CD14-positive monocyte (primary cell): ENCODE measurements at regions not wholly inside any gene's neighbourhood (a gene's known extent, or its start where the extent isn't known, plus 50 kb on each side); places are given as distances from the start of the nearest gene placed in this dataset.

Source experiments
- DNase-seq, 3 donors: peaks; one replicate each; pipeline ENCODE4 v3.0.0-alpha.2; 2011 to 2022
- H2AFZ ChIP-seq: 2 replicates; pipeline ENCODE4 v1.6.0; 2012; ENCODE audit warnings: mild to moderate bottlenecking, low read depth, low read length, inconsistent platforms; ENCODE audit not compliant: insufficient read depth, poor library complexity, severe bottlenecking
- H3K27ac ChIP-seq, 2 donors: 1 replicate in 1 of 2; 2 replicates in 1 of 2; pipeline ENCODE4 v1.5.1; 2012 to 2013; ENCODE audit warnings: low read length in 2 of 2, control low read depth in 1 of 2, inconsistent platforms in 1 of 2, low read depth in 1 of 2, mild to moderate bottlenecking in 1 of 2
- H3K27me3 ChIP-seq, 2 donors: one replicate each; pipeline versions ENCODE4 v1.6.0 to v1.6.1; 2011 to 2013; ENCODE audit warnings: low read length in 2 of 2; ENCODE audit not compliant: control insufficient read depth in 2 of 2, insufficient read depth in 2 of 2
- H3K36me3 ChIP-seq, 2 donors: replicated peaks in 1 of 2; 1 replicate in 1 of 2; 2 replicates in 1 of 2; pipeline versions ENCODE4 v1.5.1 to v1.6.1; 2012 to 2013; ENCODE audit warnings: low read length in 2 of 2, control low read depth in 1 of 2, inconsistent platforms in 1 of 2, mild to moderate bottlenecking in 1 of 2; ENCODE audit not compliant: insufficient read depth in 2 of 2, control insufficient read depth in 1 of 2
- H3K4me1 ChIP-seq, 2 donors: 1 replicate in 1 of 2; 2 replicates in 1 of 2; pipeline versions ENCODE4 v1.5.1 to v1.6.1; 2012 to 2013; ENCODE audit warnings: low read length in 2 of 2, control low read depth in 1 of 2, inconsistent platforms in 1 of 2, mild to moderate bottlenecking in 1 of 2, moderate library complexity in 1 of 2; ENCODE audit not compliant: insufficient read depth in 2 of 2, control insufficient read depth in 1 of 2
- H3K4me2 ChIP-seq: replicated peaks from 2 replicates; pipeline ENCODE3; 2012; ENCODE audit warnings: low read length, moderate library complexity, mild to moderate bottlenecking; ENCODE audit not compliant: poor library complexity, severe bottlenecking; ENCODE audit errors: extremely low read depth
- H3K4me3 ChIP-seq, 3 experiments: fragments of 200-600 bp in 1 of 3; sonication (generic) in 1 of 3; replicated peaks in 1 of 3; 1 replicate in 2 of 3; 2 replicates in 1 of 3; pipeline ENCODE4 v1.5.1; 2011 to 2013; ENCODE audit warnings: low read length in 3 of 3, mild to moderate bottlenecking in 3 of 3, control low read depth in 2 of 3, low read depth in 2 of 3, inconsistent platforms in 1 of 3, moderate library complexity in 1 of 3
- H3K79me2 ChIP-seq: 2 replicates; pipeline ENCODE4 v1.6.0; 2012; ENCODE audit warnings: mild to moderate bottlenecking, control low read depth, inconsistent platforms, low read length, moderate library complexity; ENCODE audit not compliant: insufficient read depth
- H3K9ac ChIP-seq: 2 replicates; pipeline ENCODE4 v1.6.0; 2017; ENCODE audit warnings: low read length, mild to moderate bottlenecking; ENCODE audit not compliant: insufficient read depth, poor library complexity, severe bottlenecking
- H3K9me3 ChIP-seq, 2 donors: replicated peaks in 1 of 2; 1 replicate in 1 of 2; 2 replicates in 1 of 2; pipeline versions ENCODE4 v1.5.1 to v1.6.1; 2012 to 2013; ENCODE audit warnings: low read length in 2 of 2, control low read depth in 1 of 2; ENCODE audit not compliant: control insufficient read depth in 1 of 2, insufficient read depth in 1 of 2
- H4K20me1 ChIP-seq: 2 replicates; pipeline ENCODE4 v1.6.0; 2012; ENCODE audit warnings: mild to moderate bottlenecking, low read length, control low read depth, moderate library complexity; ENCODE audit not compliant: insufficient read depth
- H3K27ac Mint-ChIP-seq, 7 donors: one replicate each; pipeline ENCODE4 v1.8.0; 2020; ENCODE audit warnings: mild to moderate bottlenecking in 7 of 7, mixed read lengths in 7 of 7, moderate library complexity in 6 of 7, inconsistent platforms in 2 of 7
- H3K27me3 Mint-ChIP-seq, 3 donors: one replicate each; pipeline ENCODE4 v1.8.0; 2021 to 2022; ENCODE audit warnings: low read depth in 3 of 3, mild to moderate bottlenecking in 3 of 3, mixed read lengths in 3 of 3, moderate library complexity in 3 of 3, inconsistent platforms in 1 of 3
- H3K36me3 Mint-ChIP-seq, 2 donors: one replicate each; pipeline ENCODE4 v1.8.0; 2020; ENCODE audit warnings: mixed read lengths in 2 of 2, inconsistent platforms in 1 of 2, mild to moderate bottlenecking in 1 of 2
- H3K4me1 Mint-ChIP-seq: one replicate; pipeline ENCODE4 v1.8.0; 2020; ENCODE audit warnings: mild to moderate bottlenecking, mixed read lengths
- H3K4me3 Mint-ChIP-seq, 2 donors: one replicate each; pipeline ENCODE4 v1.8.0; 2020; ENCODE audit warnings: mild to moderate bottlenecking in 2 of 2, mixed read lengths in 2 of 2, moderate library complexity in 1 of 2
- H3K9me3 Mint-ChIP-seq, 7 donors: one replicate each; pipeline ENCODE4 v1.8.0; 2020 to 2022; ENCODE audit warnings: mixed read lengths in 7 of 7, mild to moderate bottlenecking in 6 of 7, moderate library complexity in 6 of 7, inconsistent platforms in 2 of 7
- CTCF ChIP-seq: fragments of 200-600 bp; IDR thresholded peaks from one replicate; pipeline ENCODE4 v1.8.0; 2022; ENCODE audit warnings: antibody characterized with exemption, mild to moderate bottlenecking
- WGBS: methylation state at CpG from one replicate; pipeline ENCODE4 v1.1.5; 2013; ENCODE audit warnings: missing lambda C conversion rate; ENCODE audit not compliant: insufficient coverage; 5-methylcytosine and 5-hydroxymethylcytosine counted together
- intact Hi-C, 2 donors: fragments of 100-400 bp; cut with micrococcal nuclease; formaldehyde crosslinking; loops; one replicate each; pipeline versions ENCODE4 v1.15.0 to v1.15.1; 2023

GRCh38 chr1:38507563-38507962 is 352.0 kb downstream of the RRAGC start:
- Mint-ChIP-seq H3K27ac (no peak overlapping the region), H3K36me3 (no peaks in the 10 kb centered on the region), H3K9me3 (peaks cover 0 to 2% (median 0%) of the 10 kb centered on the region in 7 donors), H3K27me3 (peaks cover 6 to 10% (median 7%) of the 10 kb centered on the region in 3 donors), H3K4me3 (peak overlapping the region in 1 of 2 donors; percentile 84), H3K4me1 (peaks cover 50% of the 10 kb centered on the region)
- no peaks in the 10 kb centered on the region for H3K27me3 ChIP-seq
- intact Hi-C loops, result no loop called here
- TF ChIP-seq CTCF, result no peak
- peaks cover 11 to 13% of the 10 kb centered on the region in 2 donors for H3K4me1 ChIP-seq
- no peaks in the 10 kb centered on the region for H3K79me2 ChIP-seq
- no peaks in the 10 kb centered on the region for H4K20me1 ChIP-seq
- H3K36me3 ChIP-seq, result no peaks in the 10 kb centered on the region
- no peak for DNase-seq
- no peaks in the 10 kb centered on the region for H3K9me3 ChIP-seq
- H2AFZ ChIP-seq, result no peak overlapping the region
- H3K4me3 ChIP-seq, result peak overlapping the region in 1 of 3 experiments; percentile 10
- no peak overlapping the region for H3K4me2 ChIP-seq
- H3K27ac ChIP-seq, result peak overlapping the region in 1 of 2 donors; percentile 13
- no CpG with 5 or more reads among the region's 6 CpGs for WGBS
- H3K9ac ChIP-seq, result no peak overlapping the region

GRCh38 chr1:38505944-38506343 is 353.6 kb downstream of the RRAGC start:
- Mint-ChIP-seq H3K36me3 (no peaks in the 10 kb centered on the region), H3K4me1 (peaks cover 54% of the 10 kb centered on the region), H3K27me3 (peaks cover 2 to 5% (median 4%) of the 10 kb centered on the region in 3 donors), H3K4me3 (no peak overlapping the region), H3K27ac (no peak overlapping the region), H3K9me3 (peaks cover 0 to 2% (median 0%) of the 10 kb centered on the region in 7 donors)
- H2AFZ ChIP-seq, result no peak overlapping the region
- no peaks in the 10 kb centered on the region for H3K36me3 ChIP-seq
- peaks cover 11 to 13% of the 10 kb centered on the region in 2 donors for H3K4me1 ChIP-seq
- no peaks in the 10 kb centered on the region for H3K9me3 ChIP-seq
- no peak overlapping the region for H3K4me2 ChIP-seq
- H3K4me3 ChIP-seq, result no peak overlapping the region
- 48% methylated on average over 7 of the region's 8 CpGs for WGBS
- TF ChIP-seq CTCF, result no peak
- no peaks in the 10 kb centered on the region for H3K79me2 ChIP-seq
- H4K20me1 ChIP-seq, result no peaks in the 10 kb centered on the region
- no peak overlapping the region for H3K9ac ChIP-seq
- intact Hi-C loops, result no loop called here
- H3K27me3 ChIP-seq, result no peaks in the 10 kb centered on the region
- no peak overlapping the region for H3K27ac ChIP-seq
- DNase-seq, result no peak
